ENCODE measurements at regions not wholly inside any gene's neighbourhood (a gene's known extent, or its start where the extent isn't known, plus 50 kb on each side); places are given as distances from the start of the nearest gene placed in this dataset.

DNA sequence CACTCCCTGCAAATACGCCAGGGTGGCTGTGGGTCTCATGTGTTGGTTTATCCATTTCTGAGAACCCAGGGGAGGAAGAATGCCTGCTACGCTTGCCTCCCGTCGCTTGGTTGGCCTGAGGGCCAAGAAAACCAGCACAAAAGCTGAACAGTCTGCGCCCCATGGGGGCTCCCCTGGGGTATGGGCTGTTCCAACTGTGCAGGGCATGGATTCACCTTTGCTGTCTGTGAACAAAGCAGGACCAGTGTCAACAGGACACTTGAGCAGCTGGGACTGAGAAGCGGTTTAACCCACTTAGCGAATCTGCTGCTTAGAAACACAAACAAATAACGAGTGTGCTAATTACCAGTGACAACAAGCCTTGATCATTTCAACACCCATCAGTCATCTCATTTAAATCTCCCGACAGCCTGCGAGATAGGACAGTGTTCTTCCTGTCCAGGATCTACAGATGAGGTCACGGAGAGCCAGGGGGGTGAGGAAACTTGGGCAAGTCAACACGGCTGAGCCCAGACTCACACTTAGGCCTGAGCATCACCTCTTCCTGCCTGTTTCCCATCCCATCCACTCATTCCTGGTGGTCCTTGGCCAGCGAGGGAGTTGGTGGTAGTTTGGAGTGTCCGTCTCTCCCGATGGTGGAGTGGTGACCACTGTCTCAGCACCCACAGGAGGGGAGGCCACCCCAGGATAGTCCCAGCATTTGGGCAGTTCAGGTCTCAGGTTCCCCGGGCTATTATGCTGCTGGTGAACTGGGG, 111.6 kb upstream of the HAAO start:
- DNase-seq = no peak

DNA sequence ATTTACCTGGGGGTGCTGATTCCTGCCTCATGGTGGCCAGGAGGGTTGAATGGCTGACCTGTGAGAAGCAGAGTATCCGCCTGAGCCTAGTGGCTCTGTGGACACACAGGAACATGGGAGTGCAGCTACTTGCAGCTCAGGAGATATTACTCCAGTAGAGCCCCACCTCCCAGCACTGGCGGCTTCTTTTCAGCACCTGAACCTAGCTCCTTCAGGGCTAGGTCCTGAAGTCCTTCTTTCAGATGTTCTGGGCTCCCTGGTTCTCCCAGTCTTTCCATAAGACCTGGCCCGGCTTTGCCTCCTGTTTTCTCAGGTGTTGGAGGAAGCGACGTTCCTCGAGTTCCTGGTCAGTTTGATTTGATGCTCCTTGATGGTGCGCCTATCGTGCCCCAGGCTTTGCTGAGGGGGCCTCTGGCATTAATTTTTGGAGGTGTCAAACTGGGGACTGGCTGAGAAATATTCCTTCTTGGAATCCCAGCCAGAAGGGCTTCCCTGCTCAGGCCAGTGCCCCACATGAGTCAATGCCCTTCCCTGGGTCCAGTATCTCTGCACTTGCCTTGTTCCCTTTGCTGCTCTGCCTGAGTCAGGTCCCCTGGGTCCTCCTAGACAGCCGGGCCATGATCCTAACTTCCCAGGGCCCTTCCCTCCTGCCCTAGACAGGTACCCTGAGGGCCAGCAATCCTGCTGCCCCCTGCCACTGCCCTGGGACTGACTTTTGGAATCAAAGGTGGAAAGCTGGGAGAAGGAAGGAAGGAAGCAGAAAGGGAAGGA, 110.7 kb upstream of the HAAO start:
- TF ChIP-seq, protein P1, sequence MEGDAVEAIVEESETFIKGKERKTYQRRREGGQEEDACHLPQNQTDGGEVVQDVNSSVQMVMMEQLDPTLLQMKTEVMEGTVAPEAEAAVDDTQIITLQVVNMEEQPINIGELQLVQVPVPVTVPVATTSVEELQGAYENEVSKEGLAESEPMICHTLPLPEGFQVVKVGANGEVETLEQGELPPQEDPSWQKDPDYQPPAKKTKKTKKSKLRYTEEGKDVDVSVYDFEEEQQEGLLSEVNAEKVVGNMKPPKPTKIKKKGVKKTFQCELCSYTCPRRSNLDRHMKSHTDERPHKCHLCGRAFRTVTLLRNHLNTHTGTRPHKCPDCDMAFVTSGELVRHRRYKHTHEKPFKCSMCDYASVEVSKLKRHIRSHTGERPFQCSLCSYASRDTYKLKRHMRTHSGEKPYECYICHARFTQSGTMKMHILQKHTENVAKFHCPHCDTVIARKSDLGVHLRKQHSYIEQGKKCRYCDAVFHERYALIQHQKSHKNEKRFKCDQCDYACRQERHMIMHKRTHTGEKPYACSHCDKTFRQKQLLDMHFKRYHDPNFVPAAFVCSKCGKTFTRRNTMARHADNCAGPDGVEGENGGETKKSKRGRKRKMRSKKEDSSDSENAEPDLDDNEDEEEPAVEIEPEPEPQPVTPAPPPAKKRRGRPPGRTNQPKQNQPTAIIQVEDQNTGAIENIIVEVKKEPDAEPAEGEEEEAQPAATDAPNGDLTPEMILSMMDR (IDR thresholded peaks at IDR 0.05) = no peak
- TF ChIP-seq POLR2A (IDR thresholded peaks at IDR 0.05) = no peak
- peaks cover 2 to 20% of the 10 kb centered on the region in 2 donors for H3K4me1 ChIP-seq
- peak overlapping the region; percentile 7 to 87 for H3K27ac ChIP-seq
- H3K4me3 ChIP-seq = no peak overlapping the region
- H3K36me3 ChIP-seq = no peaks in the 10 kb centered on the region
- H3K9me3 ChIP-seq = no peaks in the 10 kb centered on the region
- no peaks in the 10 kb centered on the region for H3K27me3 ChIP-seq
- intact Hi-C loops (cut with DNase I; ENCODE audit: low total_unique reads) = no loop called here
- DNase-seq = no peak

More for the DNA sequence above, 111.6 kb upstream of the HAAO start:
- Histone ChIP-seq H3K9me3 (no peaks in the 10 kb centered on the region), H3K4me1 (peaks cover 11 to 20% of the 10 kb centered on the region in 2 donors), H3K27me3 (no peaks in the 10 kb centered on the region), H3K4me3 (no peak overlapping the region), H3K36me3 (no peaks in the 10 kb centered on the region), H3K27ac (peak overlapping the region; percentile 87 to 88)
- TF ChIP-seq, protein P1 (IDR thresholded peaks at IDR 0.05) = no peak
- no peak for TF ChIP-seq POLR2A (IDR thresholded peaks at IDR 0.05)
- intact Hi-C loops (cut with DNase I; ENCODE audit: low total_unique reads) = no loop called here

DNA sequence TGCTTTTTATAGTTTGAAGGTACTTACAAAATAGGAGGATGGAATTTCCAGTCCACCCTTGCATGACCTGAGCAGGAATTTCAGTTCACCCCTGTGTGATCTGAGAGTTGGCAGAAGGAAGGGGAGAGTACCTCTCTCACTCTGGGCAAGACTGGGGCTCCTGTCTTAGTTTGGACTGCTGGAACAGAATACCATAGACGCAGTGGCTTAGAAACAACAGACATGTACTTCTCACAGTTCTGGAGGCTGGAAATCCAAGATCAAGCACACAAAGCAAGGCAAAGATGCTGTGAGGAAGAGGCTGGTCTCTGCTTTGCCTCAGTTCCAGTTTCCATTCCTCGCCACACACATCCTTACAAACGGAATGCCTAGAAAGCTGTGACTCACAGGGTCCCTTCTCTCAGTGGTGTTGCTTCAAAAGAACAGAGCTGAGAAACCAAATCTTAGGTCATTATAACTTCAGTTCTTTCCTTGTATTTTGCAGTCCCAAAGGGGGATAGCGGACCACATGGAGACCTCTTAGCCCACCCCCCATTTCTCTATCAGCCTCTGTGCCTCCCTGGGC, 108.8 kb upstream of the HAAO start:
- Histone ChIP-seq H3K4me3 (no peak overlapping the region), H3K36me3 (no peaks in the 10 kb centered on the region), H3K4me1 (peaks cover 0 to 20% of the 10 kb centered on the region in 2 donors), H3K9me3 (no peaks in the 10 kb centered on the region), H3K27ac (peak overlapping the region; percentile 28 to 52), H3K27me3 (no peaks in the 10 kb centered on the region)
- DNase-seq = no peak
- TF ChIP-seq, protein P1 (IDR thresholded peaks at IDR 0.05) = no peak
- no peak for TF ChIP-seq POLR2A (IDR thresholded peaks at IDR 0.05)
- intact Hi-C loops (cut with DNase I; ENCODE audit: low total_unique reads) = no loop called here

DNA sequence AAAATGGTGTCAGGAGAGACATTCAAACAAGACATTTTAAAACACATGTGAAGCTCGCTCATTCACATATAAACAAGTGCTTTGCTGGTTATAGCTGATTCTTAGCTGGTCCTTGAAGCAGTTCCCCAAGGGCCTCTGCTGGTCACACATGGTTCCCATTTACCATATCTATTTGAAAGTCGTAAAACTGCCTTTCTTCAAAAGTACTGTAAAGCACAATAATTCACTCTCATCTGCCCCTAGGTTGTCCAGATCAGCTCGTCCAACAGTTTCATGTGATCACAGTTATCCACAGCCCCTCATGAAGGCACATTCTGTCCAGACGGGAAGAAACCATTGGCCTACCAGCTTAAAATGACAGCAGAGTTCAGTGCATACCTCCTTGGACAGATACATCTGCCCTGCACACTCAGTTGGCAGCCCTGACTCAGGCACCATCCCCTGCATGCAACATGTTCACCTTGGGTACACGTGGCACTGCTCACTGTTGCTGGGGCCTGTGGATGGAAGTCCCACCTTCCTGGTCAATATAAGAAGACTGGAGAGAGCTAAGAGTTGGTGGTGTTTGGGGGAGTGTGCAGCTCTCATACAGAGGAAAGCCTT, 108.0 kb upstream of the HAAO start:
- no peaks in the 10 kb centered on the region for H3K27me3 ChIP-seq
- peak overlapping the region; percentile 22 to 52 for H3K27ac ChIP-seq
- peaks cover 0 to 14% of the 10 kb centered on the region in 2 donors for H3K4me1 ChIP-seq
- no peaks in the 10 kb centered on the region for H3K36me3 ChIP-seq
- no peak for TF ChIP-seq POLR2A (IDR thresholded peaks at IDR 0.05)
- TF ChIP-seq, protein P1 (IDR thresholded peaks at IDR 0.05) = no peak
- H3K9me3 ChIP-seq = no peaks in the 10 kb centered on the region
- no peak overlapping the region for H3K4me3 ChIP-seq
- DNase-seq = no peak
- intact Hi-C loops (cut with DNase I; ENCODE audit: low total_unique reads) = no loop called here
